ENCODE measurements at regions not wholly inside any gene's neighbourhood (a gene's known extent, or its start where the extent isn't known, plus 50 kb on each side); places are given as distances from the start of the nearest gene placed in this dataset.
"Not testable (repeated sequence)": the region's sequence is repeated elsewhere in the genome, so short reads cannot be mapped to it uniquely, and the experiment has no call there.

DNA sequence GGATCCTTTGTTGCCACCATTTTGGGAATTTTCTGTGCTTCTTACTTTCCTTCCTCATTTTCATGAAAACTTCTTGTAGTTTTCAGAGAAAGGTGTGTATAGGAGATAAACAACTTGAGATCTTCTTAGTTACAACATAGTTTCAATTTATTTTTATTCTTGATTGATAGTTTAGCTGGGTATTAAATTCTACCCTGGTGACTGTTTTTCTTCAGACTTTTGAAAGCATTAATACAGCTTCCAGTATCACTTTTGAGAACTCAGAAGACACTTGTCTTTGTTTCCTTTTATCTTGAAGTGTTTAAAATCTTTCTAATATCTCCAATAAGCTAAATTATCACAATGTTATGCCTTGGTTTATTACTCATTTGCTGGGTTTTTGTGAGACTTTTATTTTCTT, 167.5 kb upstream of the DPP10 start:
- no peak for DNase-seq

DNA sequence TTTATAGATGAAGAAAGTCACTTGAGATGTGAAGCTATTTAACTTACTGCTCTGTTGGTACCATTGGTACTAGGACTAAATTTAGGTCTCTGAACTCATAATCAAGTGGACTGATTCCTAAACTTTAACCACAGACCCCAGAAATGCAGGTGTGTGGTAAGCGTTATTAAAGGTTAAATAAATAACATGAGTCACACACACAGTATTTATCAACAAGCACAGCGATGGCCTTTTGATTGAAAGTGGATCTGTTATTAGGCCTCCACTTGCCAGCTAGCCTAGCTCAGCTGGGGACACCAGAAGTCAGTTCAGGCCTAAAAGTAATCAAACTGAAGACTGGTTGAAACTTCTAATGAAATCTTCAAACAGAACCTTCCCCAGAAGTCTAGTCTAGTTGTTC, 161.3 kb upstream of the DPP10 start:
- no peak for DNase-seq

DNA sequence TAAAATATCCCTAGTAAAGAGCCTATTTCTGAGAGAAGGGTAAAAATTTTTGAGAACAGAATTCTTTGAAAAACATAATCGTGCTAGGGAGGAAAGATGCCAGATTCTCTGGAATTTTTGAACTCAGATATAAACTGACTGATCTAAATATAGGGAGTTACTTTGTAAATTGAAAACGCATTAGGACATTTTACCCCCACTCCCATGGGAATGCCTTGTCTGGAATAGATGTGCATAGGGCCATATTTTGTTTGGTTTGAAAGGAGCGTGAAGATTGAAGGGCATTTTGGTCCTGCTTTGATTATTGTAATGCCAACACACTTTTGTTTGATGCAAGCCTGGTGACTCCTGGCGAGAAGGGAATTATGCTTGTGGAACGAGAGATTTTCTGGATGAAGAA, 158.7 kb upstream of the DPP10 start:
- no peak for DNase-seq

DNA sequence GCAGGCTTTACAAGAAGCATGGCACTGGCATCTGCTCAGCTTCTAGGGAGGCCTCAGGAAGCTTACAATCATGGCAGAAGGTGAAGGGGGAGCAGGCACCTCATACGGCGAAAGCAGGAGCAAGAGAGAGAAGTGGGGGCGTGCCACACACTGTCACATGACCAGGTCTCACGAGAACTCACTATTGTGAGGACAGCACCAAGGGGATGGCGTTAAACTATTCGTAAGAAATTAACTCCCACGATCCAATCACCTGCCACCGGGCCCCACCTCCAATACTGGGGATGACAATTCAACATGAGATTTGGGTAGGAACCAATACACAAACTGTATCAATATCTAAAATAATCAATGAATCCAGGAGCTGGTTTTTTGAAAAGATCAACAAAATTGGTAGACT, 156.0 kb upstream of the DPP10 start:
- no peak for DNase-seq

DNA sequence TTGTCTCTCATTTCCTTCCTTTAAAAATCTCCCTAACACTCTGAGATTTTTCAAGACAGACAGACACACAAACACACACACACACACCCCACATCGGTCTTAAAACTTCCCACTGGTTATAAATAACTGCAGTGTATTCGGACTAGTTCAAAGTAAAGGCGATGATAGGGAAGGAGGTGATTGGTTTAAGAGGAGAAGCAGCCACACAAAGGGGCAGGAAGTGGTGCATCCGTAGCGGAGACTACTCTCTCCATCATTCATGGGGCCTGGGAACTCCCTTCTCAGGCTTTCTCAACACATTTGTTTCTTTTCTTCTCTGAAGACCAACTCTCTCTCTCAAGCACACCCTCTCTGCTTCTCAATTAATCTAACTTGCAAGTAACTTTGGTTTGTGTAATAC, 149.1 kb upstream of the DPP10 start:
- DNase-seq, result no peak

DNA sequence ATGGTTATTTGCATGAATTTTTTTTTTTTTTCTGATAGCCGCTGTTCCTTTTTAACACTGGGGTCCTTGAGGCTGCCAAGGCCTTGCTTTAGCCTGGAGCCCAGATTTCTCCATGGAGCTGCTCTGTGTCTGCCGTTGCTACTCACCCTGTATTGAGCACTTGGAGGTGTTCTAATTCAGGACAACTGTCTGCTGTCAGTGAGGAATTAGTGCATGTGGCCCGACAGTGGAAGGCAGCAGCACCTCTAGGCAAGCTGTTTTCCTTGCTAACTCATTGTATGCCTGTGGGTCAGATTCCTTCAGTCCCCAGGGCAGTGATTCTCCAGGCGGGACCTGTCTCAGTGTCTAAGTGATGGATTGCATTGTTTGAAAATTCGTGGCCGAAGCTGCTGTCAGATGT, 147.7 kb upstream of the DPP10 start:
- no peak for DNase-seq

DNA sequence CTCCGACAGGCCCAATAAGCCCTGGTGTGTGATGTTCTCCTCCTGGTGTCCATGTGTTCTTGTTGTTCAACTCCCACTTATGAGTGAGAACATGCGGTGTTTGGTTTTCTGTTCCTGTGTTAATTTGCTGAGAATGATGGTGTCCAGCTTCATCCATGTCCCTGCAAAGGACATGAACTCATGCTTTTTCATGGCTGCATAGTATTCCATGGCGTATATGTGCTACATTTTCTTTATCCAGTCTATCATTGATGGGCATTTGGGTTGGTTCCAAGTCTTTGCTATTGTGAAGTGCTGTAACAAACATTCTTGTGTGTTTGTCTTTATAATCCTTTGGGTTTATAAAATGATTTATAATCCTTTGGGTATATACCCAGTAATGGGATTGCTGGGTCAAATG, 142.1 kb upstream of the DPP10 start:
- DNase-seq, result not testable (repeated sequence)

DNA sequence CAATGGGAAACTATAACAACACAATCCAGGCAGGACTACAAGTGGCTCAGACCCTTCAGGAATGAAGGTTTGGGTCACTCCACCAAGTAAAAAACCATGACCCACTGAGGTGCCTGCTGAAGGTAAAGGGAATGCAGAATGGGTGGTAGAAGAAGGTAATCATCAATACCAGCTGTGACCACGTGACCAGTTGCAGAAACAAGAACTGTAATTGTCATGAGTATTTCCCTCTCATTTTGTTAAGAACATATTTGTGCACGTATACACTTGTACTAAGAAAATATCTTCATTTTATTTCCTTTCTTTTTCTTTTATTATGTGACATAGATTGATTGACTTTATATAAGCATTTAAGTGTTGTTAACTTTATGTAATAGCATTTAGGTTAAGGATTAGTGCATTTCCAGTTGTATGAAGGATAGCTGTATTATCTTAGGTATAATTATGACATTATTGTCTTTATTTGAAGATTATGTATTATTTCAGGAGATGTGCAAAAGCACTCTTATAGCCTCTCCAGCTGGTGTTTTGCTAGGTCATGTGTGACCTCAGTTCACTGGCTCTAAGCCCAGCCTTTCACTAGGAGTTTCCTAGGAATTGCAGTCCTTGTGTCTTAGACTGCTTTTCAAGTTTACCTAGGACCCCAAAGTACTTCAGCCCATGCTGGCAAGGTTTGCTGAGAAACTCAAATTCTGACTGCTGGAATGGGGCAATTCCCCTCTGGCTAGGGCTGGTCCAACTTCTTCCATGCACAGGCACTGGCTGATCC, 125.7 kb upstream of the DPP10 start:
- no peak for DNase-seq

DNA sequence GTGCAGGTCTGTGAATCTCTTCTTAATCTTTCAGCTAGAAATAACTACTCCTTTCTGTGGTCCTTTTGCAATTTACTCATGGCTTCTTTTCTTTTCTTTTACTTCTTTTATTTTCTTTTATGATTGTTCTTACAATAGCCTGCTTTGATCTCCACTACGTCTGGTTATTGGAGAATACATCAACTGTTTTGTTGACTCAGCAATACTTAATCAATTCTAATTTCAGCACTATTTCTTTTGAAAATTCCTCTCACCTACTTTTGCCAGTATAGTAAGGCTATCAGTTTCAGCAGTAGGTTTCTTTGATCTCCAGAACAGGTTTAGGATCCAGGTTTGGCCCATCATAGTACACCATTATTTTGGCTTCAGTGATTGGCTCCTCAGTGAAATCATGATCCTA, 111.8 kb upstream of the DPP10 start:
- no peak for DNase-seq

DNA sequence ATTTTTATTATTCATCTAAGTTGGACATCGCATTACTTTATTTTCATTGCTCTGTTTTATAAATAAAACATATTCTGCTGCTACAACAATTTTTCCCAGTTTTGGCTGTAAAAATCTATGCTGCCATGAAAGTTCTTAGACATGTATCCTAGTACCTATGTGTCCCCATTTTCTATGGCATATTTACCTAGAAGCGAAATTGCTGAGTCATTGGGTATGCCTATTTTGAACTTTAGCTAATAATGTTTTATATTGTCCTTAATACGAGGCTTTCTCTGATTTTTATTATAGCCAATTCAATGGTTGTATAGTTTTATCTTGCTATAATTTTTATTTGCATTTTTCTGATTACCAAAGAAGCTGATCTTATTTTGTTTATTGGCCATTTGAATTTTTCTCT, 110.5 kb upstream of the DPP10 start:
- DNase-seq, result no peak

DNA sequence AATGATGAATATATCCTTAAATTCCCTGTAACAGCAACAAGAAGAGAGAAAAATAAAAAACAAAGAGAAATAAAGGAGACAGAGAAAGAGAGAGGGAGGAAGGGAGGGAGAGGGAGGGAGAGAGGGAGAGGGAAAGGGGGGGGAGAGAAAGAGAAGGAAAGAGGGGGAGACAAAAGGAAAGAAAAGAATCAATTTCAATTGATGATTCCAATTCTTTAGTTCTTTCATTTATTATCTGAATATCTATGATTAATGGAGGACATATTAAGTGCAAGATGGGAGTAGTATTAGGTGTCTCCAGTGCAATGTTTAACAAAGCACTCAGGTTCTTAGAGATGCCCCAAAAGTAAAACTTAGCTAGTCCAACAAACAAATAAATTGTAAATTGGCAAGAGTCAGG, 97.2 kb upstream of the DPP10 start:
- DNase-seq, result no peak

DNA sequence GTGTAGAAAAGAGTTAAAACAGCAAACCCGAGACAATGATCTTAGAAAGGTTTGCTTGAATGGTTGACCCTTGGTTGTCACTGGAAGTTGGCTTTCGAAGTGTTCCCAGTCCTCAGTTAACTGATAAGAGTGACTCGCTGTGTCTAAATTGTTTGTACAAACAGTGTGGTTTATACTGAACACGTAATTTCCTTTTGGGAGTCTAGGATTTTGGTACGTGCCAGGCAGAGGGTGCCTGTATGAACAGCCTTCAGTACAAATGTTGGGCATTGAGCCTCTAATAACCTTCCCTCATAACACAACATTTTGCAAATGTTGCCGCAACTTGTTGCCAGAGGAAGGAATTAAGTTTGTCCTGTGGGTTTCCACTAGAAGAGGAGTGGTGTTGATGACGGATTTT, 95.8 kb upstream of the DPP10 start:
- no peak for DNase-seq

DNA sequence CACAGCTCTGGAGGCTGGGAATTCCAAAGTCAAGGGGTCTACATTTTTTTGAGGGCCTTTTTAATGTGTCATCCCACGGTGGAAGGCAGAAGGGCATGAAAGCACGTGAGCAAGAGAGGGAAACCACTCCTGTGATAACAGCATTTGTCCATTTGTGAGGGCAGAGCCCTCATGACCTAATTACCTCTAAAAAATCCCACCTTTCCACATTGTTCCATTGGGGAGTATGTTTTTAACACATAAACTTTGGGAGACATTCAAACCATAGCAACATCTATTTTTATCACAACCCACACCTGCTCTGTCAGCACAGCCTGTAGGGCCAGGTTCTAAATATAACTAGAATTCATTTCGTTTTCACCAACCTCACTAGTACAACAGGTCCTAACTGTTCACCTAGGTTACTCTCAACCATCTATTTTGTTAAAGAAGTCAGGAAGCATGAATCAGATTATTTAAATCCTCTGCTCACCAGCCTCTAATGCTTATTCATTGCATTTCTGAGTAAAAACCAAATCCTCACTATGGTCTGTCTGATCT, 92.2 kb upstream of the DPP10 start:
- DNase-seq, result no peak

DNA sequence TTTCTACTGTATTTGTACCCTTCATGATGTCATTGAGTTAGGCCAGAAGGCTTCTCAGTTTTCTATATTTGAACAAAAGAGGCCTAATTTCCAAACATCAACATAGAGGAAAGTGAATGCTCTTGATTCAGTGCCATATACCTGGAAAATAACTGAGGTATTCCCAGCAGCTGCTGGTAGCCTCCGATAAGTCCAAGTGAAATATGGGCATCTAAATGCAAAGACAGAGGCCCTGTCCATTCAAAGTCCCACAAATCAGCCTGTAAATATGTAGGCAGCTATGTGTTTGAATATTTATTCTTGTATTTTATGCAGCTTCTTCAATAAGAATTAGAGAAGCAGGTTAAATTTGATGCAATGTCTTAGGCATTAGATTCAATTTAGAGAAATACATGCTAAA, 89.5 kb upstream of the DPP10 start:
- DNase-seq, result no peak

DNA sequence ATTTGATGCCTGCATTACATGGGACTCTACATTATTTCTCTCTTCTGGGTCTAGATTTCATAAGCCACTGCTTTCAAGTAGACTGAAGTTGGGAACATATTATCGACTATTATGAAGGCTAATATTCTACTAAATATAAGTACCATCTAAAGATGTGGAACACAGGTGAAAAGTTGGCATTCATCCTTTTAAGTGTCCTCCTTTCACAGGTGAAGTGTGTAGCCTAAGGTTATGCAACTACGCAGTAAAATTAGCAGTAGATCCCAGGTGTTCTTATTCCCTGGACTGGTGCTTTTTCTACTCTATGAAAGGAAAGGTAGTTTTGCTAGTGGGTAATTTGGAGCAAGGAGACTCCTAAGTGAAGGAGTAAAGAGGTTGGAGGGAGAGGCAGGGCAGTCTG, 88.2 kb upstream of the DPP10 start:
- no peak for DNase-seq

DNA sequence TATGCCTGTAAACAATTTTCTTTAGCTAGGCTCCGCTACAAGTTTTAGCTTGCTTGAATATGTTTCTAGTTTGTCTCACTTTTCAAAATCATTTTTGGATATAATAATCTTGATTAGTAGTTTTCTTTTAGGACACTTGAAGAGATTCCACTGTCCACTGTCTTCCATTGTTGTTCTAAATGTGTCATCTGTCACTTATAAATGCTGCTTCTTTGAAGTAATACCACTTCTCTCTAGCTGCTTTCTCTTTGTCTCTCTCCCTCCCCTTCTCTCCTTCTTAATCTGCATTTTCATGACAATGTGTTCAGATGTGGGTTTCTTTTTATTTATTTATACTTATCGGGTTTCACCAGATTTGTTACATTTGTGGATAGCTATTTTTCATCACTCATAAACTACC, 73.7 kb upstream of the DPP10 start:
- no peak for DNase-seq

DNA sequence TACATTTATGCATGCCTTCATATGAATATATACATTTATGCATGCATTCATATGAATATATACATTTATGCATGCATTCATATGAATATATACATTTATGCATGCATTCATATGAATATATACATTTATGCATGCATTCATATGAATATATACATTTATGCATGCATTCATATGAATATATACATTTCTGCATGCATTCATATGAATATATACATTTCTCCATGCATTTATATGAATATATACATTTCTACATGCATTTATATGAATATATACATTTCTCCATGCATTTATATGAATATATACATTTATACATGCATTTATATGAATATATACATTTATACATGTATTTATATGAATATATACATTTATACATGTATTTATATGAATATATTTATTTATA, 70.7 kb upstream of the DPP10 start:
- not testable (repeated sequence) for DNase-seq

DNA sequence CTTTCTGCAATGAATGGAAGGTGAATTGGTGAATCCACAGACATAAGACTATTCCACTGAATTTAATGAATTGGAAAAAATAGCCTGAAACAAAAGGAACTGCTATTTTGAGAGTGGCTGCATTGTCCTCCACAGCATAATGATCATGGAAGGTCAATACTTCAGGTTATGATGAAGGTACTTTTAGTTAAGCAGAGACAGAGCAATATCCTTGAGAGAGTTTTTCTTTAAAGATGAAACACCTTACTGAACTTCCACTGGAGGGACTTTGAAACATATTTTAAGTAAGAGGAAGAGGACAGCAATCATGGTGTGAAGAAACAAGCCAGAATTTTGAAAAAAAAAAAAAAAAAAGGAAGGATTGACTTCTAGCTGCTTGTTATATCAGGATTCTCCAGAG, 68.8 kb upstream of the DPP10 start:
- DNase-seq, result no peak

DNA sequence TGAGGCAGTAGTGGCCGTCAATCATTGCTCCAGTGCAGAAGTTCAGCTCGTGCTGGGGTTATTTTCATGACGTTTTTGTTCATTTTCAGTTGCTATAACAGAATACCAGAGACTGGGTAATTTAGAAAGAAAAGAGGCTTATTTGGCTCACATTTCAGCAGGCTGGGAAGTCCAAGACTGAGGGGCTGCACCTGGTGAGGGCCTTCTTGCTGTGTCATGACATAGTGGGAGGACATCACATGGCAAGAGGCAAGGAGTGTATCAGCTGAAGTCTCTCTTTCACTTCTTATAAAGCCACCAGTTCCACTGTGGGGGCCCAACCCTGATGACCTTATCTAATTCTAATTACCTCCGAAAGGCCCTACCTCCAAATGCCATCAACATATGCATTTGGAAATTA, 58.0 kb upstream of the DPP10 start:
- DNase-seq, result no peak

DNA sequence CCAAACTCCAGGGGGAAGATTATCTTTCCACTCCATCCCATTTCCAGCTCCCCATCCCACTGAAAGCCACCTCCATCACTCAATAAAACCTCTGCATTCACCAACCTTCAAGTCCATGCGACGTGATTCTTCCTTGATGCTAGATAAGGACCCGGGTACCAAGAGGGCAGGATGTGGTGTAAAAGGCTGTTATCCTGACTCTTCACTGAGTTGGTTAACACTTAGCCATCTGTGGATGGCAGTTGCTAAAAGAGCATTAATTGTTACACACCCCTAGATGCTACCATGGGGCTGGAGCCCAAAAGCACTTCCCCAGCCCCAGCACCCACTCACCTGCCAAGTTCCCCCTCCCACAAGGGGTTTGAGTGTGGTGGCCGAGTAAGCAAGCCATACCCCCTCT, 53.4 kb upstream of the DPP10 start:
- DNase-seq, result no peak
